HEK293T (cell line): ENCODE measurements at regions not wholly inside any gene's neighbourhood (a gene's known extent, or its start where the extent isn't known, plus 50 kb on each side); places are given as distances from the start of the nearest gene placed in this dataset.

Experiments
- BHLHE40 ChIP-seq: fragments of 450-650 bp; IDR thresholded peaks from 2 replicates; pipeline ENCODE4 v1.6.1; 2016; ENCODE audit warnings: mild to moderate bottlenecking, moderate library complexity, borderline replicate concordance
- FOXA1 ChIP-seq: fragments of 450-650 bp; IDR thresholded peaks from 2 replicates; pipeline ENCODE4 v1.6.1; 2016; ENCODE audit warnings: mild to moderate bottlenecking
- FOXM1 ChIP-seq: fragments of 450-650 bp; IDR thresholded peaks from 2 replicates; pipeline ENCODE4 v1.6.1; 2017; ENCODE audit warnings: mild to moderate bottlenecking, borderline replicate concordance
- HDGF ChIP-seq: fragments of 450-650 bp; IDR thresholded peaks from 2 replicates; pipeline ENCODE4 v1.6.1; 2017; ENCODE audit warnings: antibody characterized with exemption, borderline replicate concordance
- PKNOX1 ChIP-seq: fragments of 450-650 bp; IDR thresholded peaks from 2 replicates; pipeline ENCODE4 v1.6.1; 2016
- SP1 ChIP-seq: fragments of 450-650 bp; IDR thresholded peaks from 2 replicates; pipeline ENCODE4 v1.6.1; 2017
- SUZ12 ChIP-seq: fragments of 450-650 bp; IDR thresholded peaks from 2 replicates; pipeline ENCODE4 v1.6.1; 2016; ENCODE audit warnings: mild to moderate bottlenecking
- TARDBP ChIP-seq: fragments of 450-650 bp; IDR thresholded peaks from 2 replicates; pipeline ENCODE4 v1.6.1; 2016

GRCh38 chr3:76310089-76310488, 524.7 kb upstream of the ZNF717 start:
- TF ChIP-seq HDGF (no peak), FOXA1 (no peak), SP1 (no peak), FOXM1 (no peak), PKNOX1 (no peak), TARDBP (no peak), SUZ12 (no peak), BHLHE40 (no peak)
